ENCODE measurements at regions not wholly inside any gene's neighbourhood (a gene's known extent, or its start where the extent isn't known, plus 50 kb on each side); places are given as distances from the start of the nearest gene placed in this dataset.

DNA sequence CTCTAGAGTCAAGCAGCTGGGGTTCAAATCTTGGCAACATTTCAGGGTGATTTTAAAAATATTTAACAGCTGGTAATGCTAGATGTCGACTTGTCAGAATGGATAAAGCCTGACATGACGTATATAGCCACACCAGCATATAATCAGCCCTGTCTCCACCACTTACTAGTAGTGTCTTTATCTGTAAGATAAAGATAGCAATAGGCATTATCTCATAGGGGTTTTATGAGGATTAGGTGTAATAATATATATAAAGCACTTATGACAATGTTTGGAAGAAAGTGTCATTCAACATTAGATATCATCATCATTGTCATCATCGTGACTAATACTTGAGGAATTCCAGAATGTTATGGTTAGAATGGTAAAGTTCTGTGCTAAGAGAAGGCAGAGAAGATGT, 369.0 kb upstream of the CWC22 start:
- TF ChIP-seq POLR2A (IDR thresholded peaks at IDR 0.05) (no peak), CTCF (IDR thresholded peaks at IDR 0.05) (no peak)
